ENCODE measurements at regions not wholly inside any gene's neighbourhood (a gene's known extent, or its start where the extent isn't known, plus 50 kb on each side); places are given as distances from the start of the nearest gene placed in this dataset.
"Not testable (repeated sequence)": the region's sequence is repeated elsewhere in the genome, so short reads cannot be mapped to it uniquely, and the experiment has no call there.

DNA sequence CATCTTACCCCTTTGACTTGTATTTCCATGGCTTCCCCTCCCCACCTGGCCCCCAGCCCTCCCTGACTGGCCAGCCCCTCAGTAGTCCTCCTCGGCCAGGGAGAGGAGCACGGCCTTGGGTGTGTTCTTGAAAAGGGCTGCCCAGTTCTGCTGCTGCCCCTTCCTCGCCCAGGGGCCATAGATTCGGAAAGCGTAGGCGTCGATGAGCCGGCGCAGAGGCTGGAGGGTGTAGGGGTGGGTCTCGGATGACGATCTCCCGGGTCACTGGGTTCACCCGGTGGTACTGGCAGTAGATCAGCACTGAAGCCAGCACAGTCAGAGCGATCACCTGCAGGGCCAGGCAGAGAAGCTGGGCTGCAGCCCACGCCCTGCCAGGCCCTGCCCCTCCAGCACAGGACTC, 71.7 kb downstream of the ZNF479 start:
- TF ChIP-seq, protein P1, sequence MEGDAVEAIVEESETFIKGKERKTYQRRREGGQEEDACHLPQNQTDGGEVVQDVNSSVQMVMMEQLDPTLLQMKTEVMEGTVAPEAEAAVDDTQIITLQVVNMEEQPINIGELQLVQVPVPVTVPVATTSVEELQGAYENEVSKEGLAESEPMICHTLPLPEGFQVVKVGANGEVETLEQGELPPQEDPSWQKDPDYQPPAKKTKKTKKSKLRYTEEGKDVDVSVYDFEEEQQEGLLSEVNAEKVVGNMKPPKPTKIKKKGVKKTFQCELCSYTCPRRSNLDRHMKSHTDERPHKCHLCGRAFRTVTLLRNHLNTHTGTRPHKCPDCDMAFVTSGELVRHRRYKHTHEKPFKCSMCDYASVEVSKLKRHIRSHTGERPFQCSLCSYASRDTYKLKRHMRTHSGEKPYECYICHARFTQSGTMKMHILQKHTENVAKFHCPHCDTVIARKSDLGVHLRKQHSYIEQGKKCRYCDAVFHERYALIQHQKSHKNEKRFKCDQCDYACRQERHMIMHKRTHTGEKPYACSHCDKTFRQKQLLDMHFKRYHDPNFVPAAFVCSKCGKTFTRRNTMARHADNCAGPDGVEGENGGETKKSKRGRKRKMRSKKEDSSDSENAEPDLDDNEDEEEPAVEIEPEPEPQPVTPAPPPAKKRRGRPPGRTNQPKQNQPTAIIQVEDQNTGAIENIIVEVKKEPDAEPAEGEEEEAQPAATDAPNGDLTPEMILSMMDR (IDR thresholded peaks at IDR 0.05): not testable (repeated sequence)
- TF ChIP-seq POLR2AphosphoS5 (IDR thresholded peaks at IDR 0.05): not testable (repeated sequence)
